BJ (cell line): ENCODE measurements at regions not wholly inside any gene's neighbourhood (a gene's known extent, or its start where the extent isn't known, plus 50 kb on each side); places are given as distances from the start of the nearest gene placed in this dataset.

ENCODE experiments used
- CTCF ChIA-PET: fragments of 350-600 bp; formaldehyde crosslinking; extraction: SDS; loops from one replicate; lab custom pipeline; 2021; ENCODE audit warnings: antibody characterized with exemption, inconsistent platforms; lab: Yijun Ruan, JAX
- POLR2A ChIA-PET: fragments of 300-600 bp; sonication (Branson Sonifier 250); formaldehyde crosslinking; extraction: SDS; loops from one replicate; lab custom pipeline; 2021; ENCODE audit warnings: antibody characterized with exemption; lab: Charles Lee
- DNase-seq: peaks from one replicate; pipeline ENCODE4 v3.0.0-alpha.2; 2011; ENCODE audit warnings: low read depth
- H3K27me3 ChIP-seq: 2 replicates; pipeline ENCODE4 v1.6.0; 2011; ENCODE audit warnings: low read length; ENCODE audit not compliant: control insufficient read depth, insufficient read depth
- H3K36me3 ChIP-seq: 2 replicates; pipeline ENCODE4 v1.5.1; 2011; ENCODE audit warnings: low read length; ENCODE audit not compliant: control insufficient read depth, insufficient read depth
- H3K4me3 ChIP-seq: 2 replicates; pipeline ENCODE4 v1.5.1; 2011; ENCODE audit warnings: low read depth, mild to moderate bottlenecking, control low read depth, low read length
- CTCF ChIP-seq: IDR thresholded peaks from 2 replicates; pipeline ENCODE4 v1.5.1; 2011; ENCODE audit warnings: low read depth, mild to moderate bottlenecking, control low read depth, inconsistent platforms, low read length, moderate library complexity; ENCODE audit not compliant: insufficient read depth

- H3K27me3 ChIP-seq, result no peaks in the 10 kb centered on the region
- no peak for DNase-seq
- no peak overlapping the region for H3K4me3 ChIP-seq
- ChIA-PET CTCF (no interaction called here), POLR2A (no interaction called here)
- no peaks in the 10 kb centered on the region for H3K36me3 ChIP-seq
- no peak for TF ChIP-seq CTCF
Measured at GRCh38 chr1:55538428-55538827, 323.3 kb upstream of the USP24 start.

DNA sequence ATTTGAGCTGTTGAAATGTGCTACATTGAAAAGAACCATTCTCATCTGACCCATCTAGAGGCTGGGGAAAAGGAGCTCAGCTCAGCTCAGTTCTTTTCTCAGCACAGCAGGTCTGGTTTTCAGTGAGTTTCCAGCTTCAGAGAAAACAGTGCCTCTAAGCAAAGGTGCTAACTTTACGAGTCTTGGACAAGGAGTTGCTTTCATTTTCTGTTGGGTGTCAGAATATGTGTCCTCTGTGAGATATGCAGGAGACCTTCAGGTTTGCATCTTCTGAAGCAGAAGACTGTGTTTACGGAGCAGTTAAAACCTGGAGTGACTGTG is 321.3 kb upstream of the USP24 start:
- CTCF ChIA-PET, result interaction anchor here (0.8 to 2.5 kb wide), 3 partner anchors 12 to 161 kb away, joined by 3 to 9 read pairs (median 3); no protein-coding TSS in a partner anchor
- no peak for DNase-seq

DNA sequence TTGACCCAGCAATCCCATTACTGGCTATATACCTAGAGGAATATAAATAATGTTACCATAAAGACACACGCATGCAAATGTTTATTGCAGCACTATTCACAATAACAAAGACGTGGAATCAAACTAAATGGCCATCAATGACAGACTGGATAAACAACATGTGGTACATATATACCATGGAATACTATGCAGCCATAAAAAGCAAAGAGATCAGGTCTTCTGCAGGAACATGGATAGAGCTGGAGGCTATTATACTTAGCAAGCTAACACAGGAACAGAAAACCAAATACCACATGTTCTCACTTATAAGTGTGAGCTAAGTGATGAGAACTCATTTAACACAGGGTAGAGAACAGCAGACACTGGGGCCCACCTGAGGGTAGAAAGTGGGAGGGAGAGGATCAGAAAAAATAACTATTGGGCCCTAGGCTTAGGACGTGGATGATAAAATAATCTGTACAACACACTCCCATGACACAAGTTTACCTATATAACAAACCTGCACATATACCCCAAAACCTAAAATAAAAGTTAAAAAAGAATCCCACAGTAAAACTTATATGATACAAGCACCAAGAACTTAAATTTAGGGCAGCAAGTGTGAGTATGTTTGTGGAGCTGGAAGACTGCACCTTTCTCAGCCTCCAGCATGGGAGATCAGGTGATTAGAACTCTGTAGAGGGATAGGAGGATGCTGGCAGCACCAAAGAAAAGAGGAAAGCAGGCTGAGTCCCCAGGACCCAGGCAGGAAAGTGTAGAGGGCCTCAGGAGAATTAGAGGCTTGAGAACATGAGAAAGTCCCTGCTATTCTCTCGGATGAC is 320.8 kb upstream of the USP24 start:
- ChIA-PET POLR2A (no interaction called here), CTCF (interaction anchor here (0.8 to 2.5 kb wide), 4 partner anchors 12 to 160 kb away, joined by 3 to 9 read pairs (median 3); no protein-coding TSS in a partner anchor)
- no peak for DNase-seq
- no peaks in the 10 kb centered on the region for H3K27me3 ChIP-seq
- TF ChIP-seq CTCF, result no peak
- no peaks in the 10 kb centered on the region for H3K36me3 ChIP-seq
- no peak overlapping the region for H3K4me3 ChIP-seq

More for the DNA sequence above, 321.3 kb upstream of the USP24 start:
- Histone ChIP-seq H3K4me3 (no peak overlapping the region), H3K36me3 (no peaks in the 10 kb centered on the region), H3K27me3 (no peaks in the 10 kb centered on the region)
- POLR2A ChIA-PET, result no interaction called here
- TF ChIP-seq CTCF, result no peak

- DNase-seq, result no peak
- Histone ChIP-seq H3K36me3 (no peaks in the 10 kb centered on the region), H3K4me3 (no peak overlapping the region), H3K27me3 (no peaks in the 10 kb centered on the region)
- ChIA-PET CTCF (interaction anchor here (0.8 to 2.5 kb wide), 3 partner anchors 11 to 159 kb away, joined by 3 to 9 read pairs (median 3); no protein-coding TSS in a partner anchor), POLR2A (no interaction called here)
- TF ChIP-seq CTCF, result no peak
Measured at GRCh38 chr1:55534565-55535121, 319.5 kb upstream of the USP24 start.

DNA sequence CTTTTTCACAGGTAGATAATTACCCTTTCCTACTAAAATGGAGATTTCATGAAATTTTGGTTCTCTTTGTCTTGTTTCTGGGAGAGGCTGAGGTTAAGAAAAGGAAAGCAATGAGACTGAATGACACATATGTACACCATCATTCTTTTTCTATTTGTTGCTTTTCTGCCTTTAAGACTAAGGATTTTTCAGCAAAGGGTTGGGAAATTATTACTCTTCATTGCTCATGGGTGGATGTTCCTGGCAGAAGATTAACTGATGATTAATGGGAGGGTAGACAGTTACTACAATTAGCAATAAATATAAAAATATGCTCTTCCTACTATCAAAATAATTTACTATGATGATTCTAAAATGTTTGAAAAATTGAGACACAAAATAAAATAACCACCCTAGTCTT is 316.5 kb upstream of the USP24 start:
- Histone ChIP-seq H3K36me3 (no peaks in the 10 kb centered on the region), H3K4me3 (no peak overlapping the region), H3K27me3 (no peaks in the 10 kb centered on the region)
- CTCF ChIA-PET, result no interaction called here
- no peak for DNase-seq
- no peak for TF ChIP-seq CTCF
- POLR2A ChIA-PET, result no interaction called here
